ENCODE measurements at regions not wholly inside any gene's neighbourhood (a gene's known extent, or its start where the extent isn't known, plus 50 kb on each side); places are given as distances from the start of the nearest gene placed in this dataset.

DNA sequence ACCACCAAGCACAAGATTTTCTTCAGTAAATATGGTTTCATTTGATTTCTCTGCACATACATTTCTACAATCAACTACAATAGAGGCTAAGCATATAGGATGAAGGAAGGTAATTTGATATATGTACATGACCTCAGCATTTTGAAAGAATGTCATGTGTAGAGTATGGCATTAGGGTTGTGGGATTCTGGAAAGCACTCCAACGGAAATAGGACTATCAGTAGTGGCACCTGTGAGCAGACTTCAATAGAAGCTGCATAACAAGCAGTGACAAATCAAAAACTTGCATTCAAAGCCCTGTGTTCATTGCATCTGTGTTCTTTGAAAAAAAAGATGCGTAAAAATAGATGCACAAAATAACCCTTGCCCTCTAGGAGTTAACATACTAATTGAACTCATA, 57.5 kb upstream of the EYA4 start:
- TF ChIP-seq, protein P1, sequence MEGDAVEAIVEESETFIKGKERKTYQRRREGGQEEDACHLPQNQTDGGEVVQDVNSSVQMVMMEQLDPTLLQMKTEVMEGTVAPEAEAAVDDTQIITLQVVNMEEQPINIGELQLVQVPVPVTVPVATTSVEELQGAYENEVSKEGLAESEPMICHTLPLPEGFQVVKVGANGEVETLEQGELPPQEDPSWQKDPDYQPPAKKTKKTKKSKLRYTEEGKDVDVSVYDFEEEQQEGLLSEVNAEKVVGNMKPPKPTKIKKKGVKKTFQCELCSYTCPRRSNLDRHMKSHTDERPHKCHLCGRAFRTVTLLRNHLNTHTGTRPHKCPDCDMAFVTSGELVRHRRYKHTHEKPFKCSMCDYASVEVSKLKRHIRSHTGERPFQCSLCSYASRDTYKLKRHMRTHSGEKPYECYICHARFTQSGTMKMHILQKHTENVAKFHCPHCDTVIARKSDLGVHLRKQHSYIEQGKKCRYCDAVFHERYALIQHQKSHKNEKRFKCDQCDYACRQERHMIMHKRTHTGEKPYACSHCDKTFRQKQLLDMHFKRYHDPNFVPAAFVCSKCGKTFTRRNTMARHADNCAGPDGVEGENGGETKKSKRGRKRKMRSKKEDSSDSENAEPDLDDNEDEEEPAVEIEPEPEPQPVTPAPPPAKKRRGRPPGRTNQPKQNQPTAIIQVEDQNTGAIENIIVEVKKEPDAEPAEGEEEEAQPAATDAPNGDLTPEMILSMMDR (IDR thresholded peaks at IDR 0.05; ENCODE audit: low read length), result no peak
- no peak for TF ChIP-seq EZH2 (optimal IDR thresholded peaks at IDR 0.05; ENCODE audit: low read depth, low read length)
- TF ChIP-seq EZH2phosphoT487 (IDR thresholded peaks at IDR 0.05; ENCODE audit: low read length), result no peak
